Fibroblast of lung (primary cell): ENCODE measurements at regions not wholly inside any gene's neighbourhood (a gene's known extent, or its start where the extent isn't known, plus 50 kb on each side); places are given as distances from the start of the nearest gene placed in this dataset.

Experiments used
- EZH2 ChIP-seq: IDR thresholded peaks from 2 replicates; pipeline ENCODE4 v1.5.1; 2012; ENCODE audit warnings: low read length, control low read depth, mild to moderate bottlenecking; ENCODE audit errors: missing control alignments
- TF ChIP-seq, protein P1 (sequence below), 2 donors: IDR thresholded peaks in 1 of 2; conservative IDR thresholded peaks in 1 of 2; 1 replicate in 1 of 2; 2 replicates in 1 of 2; pipeline ENCODE4 v1.5.1; 2011 to 2012; ENCODE audit warnings: low read length in 2 of 2, control low read depth in 1 of 2, inconsistent platforms in 1 of 2, low read depth in 1 of 2, mild to moderate bottlenecking in 1 of 2

DNA sequence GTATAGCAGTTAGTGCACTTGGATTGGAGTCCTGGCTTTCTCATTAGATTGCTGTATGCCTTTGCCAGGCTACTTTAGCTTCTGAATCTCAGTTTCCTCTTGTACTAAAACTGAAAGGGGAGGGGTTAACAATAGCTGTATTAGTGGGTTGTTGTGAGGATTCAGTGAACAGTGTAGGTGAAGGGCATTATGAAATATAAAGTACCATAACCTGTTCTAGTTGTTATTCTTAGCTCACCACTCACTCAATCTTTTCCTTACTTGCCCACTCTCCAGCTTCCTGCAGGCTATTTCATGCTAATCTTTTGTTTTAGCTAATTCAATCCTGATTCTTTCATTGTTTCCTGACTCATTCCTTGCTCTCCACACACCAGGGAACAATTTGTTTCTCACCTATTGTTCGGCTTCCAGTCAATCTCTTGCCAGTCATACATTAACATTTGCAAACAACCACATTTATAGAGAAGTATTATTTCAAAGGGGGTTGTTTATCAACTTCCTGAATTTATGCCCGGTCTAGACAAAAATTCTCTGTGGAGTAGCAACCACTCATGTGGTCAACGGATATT is 50.6 kb upstream of the EDA start:
- TF ChIP-seq, protein P1, sequence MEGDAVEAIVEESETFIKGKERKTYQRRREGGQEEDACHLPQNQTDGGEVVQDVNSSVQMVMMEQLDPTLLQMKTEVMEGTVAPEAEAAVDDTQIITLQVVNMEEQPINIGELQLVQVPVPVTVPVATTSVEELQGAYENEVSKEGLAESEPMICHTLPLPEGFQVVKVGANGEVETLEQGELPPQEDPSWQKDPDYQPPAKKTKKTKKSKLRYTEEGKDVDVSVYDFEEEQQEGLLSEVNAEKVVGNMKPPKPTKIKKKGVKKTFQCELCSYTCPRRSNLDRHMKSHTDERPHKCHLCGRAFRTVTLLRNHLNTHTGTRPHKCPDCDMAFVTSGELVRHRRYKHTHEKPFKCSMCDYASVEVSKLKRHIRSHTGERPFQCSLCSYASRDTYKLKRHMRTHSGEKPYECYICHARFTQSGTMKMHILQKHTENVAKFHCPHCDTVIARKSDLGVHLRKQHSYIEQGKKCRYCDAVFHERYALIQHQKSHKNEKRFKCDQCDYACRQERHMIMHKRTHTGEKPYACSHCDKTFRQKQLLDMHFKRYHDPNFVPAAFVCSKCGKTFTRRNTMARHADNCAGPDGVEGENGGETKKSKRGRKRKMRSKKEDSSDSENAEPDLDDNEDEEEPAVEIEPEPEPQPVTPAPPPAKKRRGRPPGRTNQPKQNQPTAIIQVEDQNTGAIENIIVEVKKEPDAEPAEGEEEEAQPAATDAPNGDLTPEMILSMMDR (conservative IDR thresholded peaks at IDR 0.05 in 1 of 2, IDR thresholded peaks at IDR 0.05 in 1 of 2; ENCODE audit: low read depth in 1 of 2, low read length in 2 of 2) = no peak
- no peak for TF ChIP-seq EZH2
